ENCODE measurements at regions not wholly inside any gene's neighbourhood (a gene's known extent, or its start where the extent isn't known, plus 50 kb on each side); places are given as distances from the start of the nearest gene placed in this dataset.

GRCh38 chr20:52405986-52406385 lies 214.4 kb upstream of the ZFP64 start:
- TF ChIP-seq CTCF (conservative IDR thresholded peaks at IDR 0.05; ENCODE audit: low read depth, low read length) (no peak), EZH2 (IDR thresholded peaks at IDR 0.05; ENCODE audit: borderline replicate concordance, low read depth, low read length, poor library complexity, severe bottlenecking) (no peak)
